ENCODE measurements at regions not wholly inside any gene's neighbourhood (a gene's known extent, or its start where the extent isn't known, plus 50 kb on each side); places are given as distances from the start of the nearest gene placed in this dataset.

GRCh38 chr1:229993894-229994293 is 73.1 kb upstream of the GALNT2 start:
- TF ChIP-seq, protein P1, sequence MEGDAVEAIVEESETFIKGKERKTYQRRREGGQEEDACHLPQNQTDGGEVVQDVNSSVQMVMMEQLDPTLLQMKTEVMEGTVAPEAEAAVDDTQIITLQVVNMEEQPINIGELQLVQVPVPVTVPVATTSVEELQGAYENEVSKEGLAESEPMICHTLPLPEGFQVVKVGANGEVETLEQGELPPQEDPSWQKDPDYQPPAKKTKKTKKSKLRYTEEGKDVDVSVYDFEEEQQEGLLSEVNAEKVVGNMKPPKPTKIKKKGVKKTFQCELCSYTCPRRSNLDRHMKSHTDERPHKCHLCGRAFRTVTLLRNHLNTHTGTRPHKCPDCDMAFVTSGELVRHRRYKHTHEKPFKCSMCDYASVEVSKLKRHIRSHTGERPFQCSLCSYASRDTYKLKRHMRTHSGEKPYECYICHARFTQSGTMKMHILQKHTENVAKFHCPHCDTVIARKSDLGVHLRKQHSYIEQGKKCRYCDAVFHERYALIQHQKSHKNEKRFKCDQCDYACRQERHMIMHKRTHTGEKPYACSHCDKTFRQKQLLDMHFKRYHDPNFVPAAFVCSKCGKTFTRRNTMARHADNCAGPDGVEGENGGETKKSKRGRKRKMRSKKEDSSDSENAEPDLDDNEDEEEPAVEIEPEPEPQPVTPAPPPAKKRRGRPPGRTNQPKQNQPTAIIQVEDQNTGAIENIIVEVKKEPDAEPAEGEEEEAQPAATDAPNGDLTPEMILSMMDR (conservative IDR thresholded peaks at IDR 0.05 in 1 of 2, IDR thresholded peaks at IDR 0.05 in 1 of 2; ENCODE audit: extremely low read depth in 1 of 2, insufficient read depth in 1 of 2, low read depth in 1 of 2, low read length in 2 of 2): no peak
- no peak for TF ChIP-seq EZH2 (IDR thresholded peaks at IDR 0.05; ENCODE audit: borderline replicate concordance, low read length)
